Uterus (tissue), 3 donors: ENCODE measurements at regions not wholly inside any gene's neighbourhood (a gene's known extent, or its start where the extent isn't known, plus 50 kb on each side); places are given as distances from the start of the nearest gene placed in this dataset.

Experiments
- DNase-seq, 2 donors: peaks; one replicate each; pipeline ENCODE4 v3.0.0-alpha.2; 2019 to 2020
- H3K27ac ChIP-seq, 2 donors: fragments of 200-600 bp; sonication (generic); 1 replicate in 1 of 2; 2 replicates in 1 of 2; pipeline ENCODE4 v1.5.1; 2016 to 2018
- H3K27me3 ChIP-seq, 2 donors: fragments of 200-600 bp; sonication (generic); one replicate each; pipeline ENCODE4 v1.5.1; 2018 to 2019; ENCODE audit warnings: control low read depth in 1 of 2
- H3K36me3 ChIP-seq, 2 donors: fragments of 200-600 bp; sonication (generic); one replicate each; pipeline ENCODE4 v1.5.1; 2019; ENCODE audit warnings: control low read depth in 1 of 2
- H3K4me1 ChIP-seq, 2 donors: fragments of 200-600 bp; sonication (generic); one replicate each; pipeline ENCODE4 v1.5.1; 2018 to 2019; ENCODE audit warnings: control low read depth in 1 of 2
- H3K4me3 ChIP-seq, 2 donors: fragments of 200-600 bp; sonication (generic); 1 replicate in 1 of 2; 2 replicates in 1 of 2; pipeline ENCODE4 v1.5.1; 2018 to 2019; ENCODE audit warnings: mild to moderate bottlenecking in 1 of 2
- H3K9me3 ChIP-seq, 2 donors: fragments of 200-600 bp; sonication (generic); one replicate each; pipeline ENCODE4 v1.5.1; 2019; ENCODE audit warnings: control low read depth in 1 of 2
- CTCF ChIP-seq, 4 experiments: fragments of 200-600 bp in 2 of 4; fragments of 450-650 bp in 2 of 4; sonication (generic) in 2 of 4; IDR thresholded peaks; one replicate each; pipeline ENCODE4 v1.5.1; 2016 to 2019; ENCODE audit warnings: antibody characterized with exemption in 4 of 4, mild to moderate bottlenecking in 2 of 4, moderate library complexity in 1 of 4
- POLR2A ChIP-seq, 2 donors: fragments of 450-650 bp; IDR thresholded peaks; one replicate each; pipeline ENCODE4 v1.6.1; 2016; ENCODE audit warnings: antibody characterized with exemption in 2 of 2, mild to moderate bottlenecking in 1 of 2, moderate library complexity in 1 of 2
- intact Hi-C: fragments of 100-400 bp; cut with DNase I; formaldehyde crosslinking; loops from one replicate; pipeline ENCODE4 v1.15.1; 2023; ENCODE audit warnings: low total_unique reads
- donor health status: DM: yes; HTN: yes; CAD: no.

GRCh38 chr9:86876621-86877196, 70.6 kb downstream of the GAS1 start:
- Histone ChIP-seq H3K27ac (no peak overlapping the region), H3K36me3 (no peaks in the 10 kb centered on the region), H3K4me1 (no peaks in the 10 kb centered on the region), H3K27me3 (no peaks in the 10 kb centered on the region), H3K4me3 (no peak overlapping the region), H3K9me3 (no peaks in the 10 kb centered on the region)
- TF ChIP-seq CTCF (IDR thresholded peaks at IDR 0.05): no peak
- no peak for TF ChIP-seq POLR2A (IDR thresholded peaks at IDR 0.05)
- no peak for DNase-seq
- intact Hi-C loops: no loop called here

GRCh38 chr9:86868616-86869015, 78.7 kb downstream of the GAS1 start:
- H3K27ac ChIP-seq: peak overlapping the region; percentile 45 to 69
- H3K27me3 ChIP-seq: no peaks in the 10 kb centered on the region
- H3K36me3 ChIP-seq: no peaks in the 10 kb centered on the region
- DNase-seq: no peak
- H3K9me3 ChIP-seq: no peaks in the 10 kb centered on the region
- TF ChIP-seq POLR2A (IDR thresholded peaks at IDR 0.05) (no peak), CTCF (IDR thresholded peaks at IDR 0.05) (no peak)
- H3K4me1 ChIP-seq: no peaks in the 10 kb centered on the region
- H3K4me3 ChIP-seq: no peak overlapping the region
- intact Hi-C loops: no loop called here

- Histone ChIP-seq H3K27me3 (no peaks in the 10 kb centered on the region), H3K4me1 (no peaks in the 10 kb centered on the region), H3K36me3 (no peaks in the 10 kb centered on the region), H3K9me3 (no peaks in the 10 kb centered on the region), H3K4me3 (no peak overlapping the region), H3K27ac (peak overlapping the region; percentile 45 to 69)
- no peak for DNase-seq
- TF ChIP-seq CTCF (IDR thresholded peaks at IDR 0.05) (no peak), POLR2A (IDR thresholded peaks at IDR 0.05) (no peak)
- intact Hi-C loops: no loop called here
These were observed 79.4 kb downstream of the GAS1 start for GRCh38 chr9:86867804-86868313.

GRCh38 chr9:86865952-86866351, 81.4 kb downstream of the GAS1 start:
- no peaks in the 10 kb centered on the region for H3K27me3 ChIP-seq
- no peak overlapping the region for H3K4me3 ChIP-seq
- TF ChIP-seq POLR2A (IDR thresholded peaks at IDR 0.05) (no peak), CTCF (IDR thresholded peaks at IDR 0.05) (no peak)
- H3K9me3 ChIP-seq: no peaks in the 10 kb centered on the region
- H3K36me3 ChIP-seq: no peaks in the 10 kb centered on the region
- peak overlapping the region in 1 of 2 donors; percentile 5 for H3K27ac ChIP-seq
- no peak for DNase-seq
- no peaks in the 10 kb centered on the region for H3K4me1 ChIP-seq
- intact Hi-C loops: no loop called here

- Histone ChIP-seq H3K27ac (no peak overlapping the region), H3K36me3 (no peaks in the 10 kb centered on the region), H3K9me3 (no peaks in the 10 kb centered on the region), H3K27me3 (no peaks in the 10 kb centered on the region), H3K4me1 (peaks cover 0 to 4% of the 10 kb centered on the region in 2 donors), H3K4me3 (no peak overlapping the region)
- intact Hi-C loops: no loop called here
- DNase-seq: no peak
- no peak for TF ChIP-seq CTCF (IDR thresholded peaks at IDR 0.05)
- no peak for TF ChIP-seq POLR2A (IDR thresholded peaks at IDR 0.05)
These were observed 87.3 kb downstream of the GAS1 start for GRCh38 chr9:86860006-86860405.
